Neural progenitor cell (in vitro differentiated cells): ENCODE measurements at regions not wholly inside any gene's neighbourhood (a gene's known extent, or its start where the extent isn't known, plus 50 kb on each side); places are given as distances from the start of the nearest gene placed in this dataset.
A peak's percentile ranks its signal among the peaks of the same experiment; 100 is the strongest.

ENCODE experiments used
- DNase-seq: peaks from one replicate; pipeline ENCODE4 v3.0.0-alpha.2; 2016; ENCODE audit warnings: low spot score
- H2AFZ ChIP-seq: fragments of 200-600 bp; sonication (generic); replicated peaks from 2 replicates; pipeline ENCODE4 v1.6.1; 2016; ENCODE audit warnings: antibody characterized with exemption
- H3F3A ChIP-seq: fragments of 200-600 bp; sonication (generic); 2 replicates; pipeline ENCODE4 v1.6.1; 2016; ENCODE audit warnings: antibody characterized with exemption, low read depth
- H3K27ac ChIP-seq: fragments of 200-600 bp; sonication (generic); 2 replicates; pipeline ENCODE4 v1.5.1; 2016; ENCODE audit warnings: mild to moderate bottlenecking
- H3K27me3 ChIP-seq: fragments of 200-600 bp; sonication (generic); 2 replicates; pipeline ENCODE4 v1.6.1; 2016; ENCODE audit warnings: mild to moderate bottlenecking, moderate library complexity
- H3K36me3 ChIP-seq: fragments of 200-600 bp; sonication (generic); 2 replicates; pipeline ENCODE4 v1.5.1; 2016
- H3K4me1 ChIP-seq: fragments of 200-600 bp; sonication (generic); 2 replicates; pipeline ENCODE4 v1.6.1; 2016; ENCODE audit warnings: mixed run types
- H3K4me2 ChIP-seq: fragments of 200-600 bp; sonication (generic); 2 replicates; pipeline ENCODE4 v1.6.1; 2016
- H3K4me3 ChIP-seq: fragments of 200-600 bp; sonication (generic); 2 replicates; pipeline ENCODE4 v1.5.1; 2016
- H3K79me2 ChIP-seq: fragments of 200-600 bp; sonication (generic); 2 replicates; pipeline ENCODE4 v1.6.1; 2016; ENCODE audit warnings: low read depth
- H3K9ac ChIP-seq: fragments of 200-600 bp; sonication (generic); 2 replicates; pipeline ENCODE4 v1.6.1; 2016
- H3K9me3 ChIP-seq: fragments of 200-600 bp; sonication (generic); 2 replicates; pipeline ENCODE4 v1.5.1; 2016; ENCODE audit warnings: low read depth
- H4K20me1 ChIP-seq: fragments of 200-600 bp; sonication (generic); 2 replicates; pipeline ENCODE4 v1.6.1; 2016; ENCODE audit warnings: low read depth
- H3K27ac Mint-ChIP-seq: 3 replicates; pipeline ENCODE4 v1.8.0; 2021; ENCODE audit warnings: mixed read lengths
- H3K27me3 Mint-ChIP-seq: 2 replicates; pipeline ENCODE4 v1.8.0; 2022; ENCODE audit warnings: low read depth, mild to moderate bottlenecking, inconsistent platforms, moderate library complexity, mixed read lengths; ENCODE audit not compliant: insufficient read depth
- H3K36me3 Mint-ChIP-seq: 3 replicates; pipeline ENCODE4 v1.8.0; 2021; ENCODE audit warnings: mixed read lengths
- H3K4me1 Mint-ChIP-seq: 3 replicates; pipeline ENCODE4 v1.8.0; 2021; ENCODE audit warnings: mixed read lengths
- H3K4me3 Mint-ChIP-seq: 3 replicates; pipeline ENCODE4 v1.8.0; 2021; ENCODE audit warnings: mild to moderate bottlenecking, moderate library complexity, mixed read lengths
- H3K9me3 Mint-ChIP-seq: 3 replicates; pipeline ENCODE4 v1.8.0; 2020; ENCODE audit warnings: mixed read lengths
- EZH2 ChIP-seq: fragments of 200-600 bp; sonication (generic); IDR thresholded peaks from 2 replicates; pipeline ENCODE4 v1.6.1; 2017; ENCODE audit warnings: antibody characterized with exemption, mild to moderate bottlenecking, moderate library complexity
- EZH2phosphoT487 ChIP-seq: fragments of 200-600 bp; sonication (generic); IDR thresholded peaks from 2 replicates; pipeline ENCODE4 v1.6.1; 2017; ENCODE audit warnings: antibody characterized with exemption
- TF ChIP-seq, protein P1 (sequence below): fragments of 200-600 bp; sonication (generic); IDR thresholded peaks from 2 replicates; pipeline ENCODE4 v1.5.1; 2017; ENCODE audit warnings: antibody characterized with exemption, mild to moderate bottlenecking

DNA sequence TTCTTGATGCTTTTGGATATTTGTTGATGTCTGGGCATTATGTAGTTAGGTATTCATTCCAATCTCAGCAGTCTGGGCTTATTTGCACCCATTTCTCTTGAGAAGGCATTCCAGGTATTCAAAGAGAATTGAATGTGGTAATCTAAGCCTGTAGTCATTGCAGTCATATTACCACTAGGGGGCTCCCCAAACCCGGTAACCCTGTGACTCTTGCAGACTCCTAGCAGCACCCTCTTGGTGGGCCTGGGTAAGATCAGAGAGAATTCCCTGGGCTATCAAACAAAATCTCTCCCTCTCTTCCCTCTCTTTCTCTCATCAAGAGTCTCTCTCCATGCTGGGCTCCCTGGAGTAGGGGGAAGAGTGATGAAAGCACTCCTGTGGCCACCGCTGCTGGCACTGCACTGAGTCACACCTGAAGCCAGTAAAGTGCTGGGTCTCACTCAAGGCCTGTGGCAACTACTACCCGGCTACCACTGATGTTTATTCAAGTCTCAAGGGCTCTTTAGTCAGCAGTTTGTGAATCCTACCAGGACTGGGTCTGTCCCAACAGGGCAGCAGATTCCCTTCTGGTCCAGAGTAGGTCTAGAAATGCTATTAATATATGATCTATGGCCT, 187.7 kb upstream of the NUDT10 start:
- H3K4me2 ChIP-seq, result no peak overlapping the region
- H3K9ac ChIP-seq, result no peak overlapping the region
- H3K4me1 ChIP-seq, result no peaks in the 10 kb centered on the region
- peak overlapping the region; percentile 77 for H2AFZ ChIP-seq
- H4K20me1 ChIP-seq, result no peaks in the 10 kb centered on the region
- H3K9me3 ChIP-seq, result peaks cover 4% of the 10 kb centered on the region
- H3K36me3 ChIP-seq, result no peaks in the 10 kb centered on the region
- TF ChIP-seq EZH2phosphoT487, result no peak
- TF ChIP-seq, protein P1, sequence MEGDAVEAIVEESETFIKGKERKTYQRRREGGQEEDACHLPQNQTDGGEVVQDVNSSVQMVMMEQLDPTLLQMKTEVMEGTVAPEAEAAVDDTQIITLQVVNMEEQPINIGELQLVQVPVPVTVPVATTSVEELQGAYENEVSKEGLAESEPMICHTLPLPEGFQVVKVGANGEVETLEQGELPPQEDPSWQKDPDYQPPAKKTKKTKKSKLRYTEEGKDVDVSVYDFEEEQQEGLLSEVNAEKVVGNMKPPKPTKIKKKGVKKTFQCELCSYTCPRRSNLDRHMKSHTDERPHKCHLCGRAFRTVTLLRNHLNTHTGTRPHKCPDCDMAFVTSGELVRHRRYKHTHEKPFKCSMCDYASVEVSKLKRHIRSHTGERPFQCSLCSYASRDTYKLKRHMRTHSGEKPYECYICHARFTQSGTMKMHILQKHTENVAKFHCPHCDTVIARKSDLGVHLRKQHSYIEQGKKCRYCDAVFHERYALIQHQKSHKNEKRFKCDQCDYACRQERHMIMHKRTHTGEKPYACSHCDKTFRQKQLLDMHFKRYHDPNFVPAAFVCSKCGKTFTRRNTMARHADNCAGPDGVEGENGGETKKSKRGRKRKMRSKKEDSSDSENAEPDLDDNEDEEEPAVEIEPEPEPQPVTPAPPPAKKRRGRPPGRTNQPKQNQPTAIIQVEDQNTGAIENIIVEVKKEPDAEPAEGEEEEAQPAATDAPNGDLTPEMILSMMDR, result peak; percentile 67
- no peak for TF ChIP-seq EZH2
- no peaks in the 10 kb centered on the region for H3K4me1 Mint-ChIP-seq
- H3K79me2 ChIP-seq, result no peaks in the 10 kb centered on the region
- no peaks in the 10 kb centered on the region for H3K27me3 ChIP-seq
- H3K4me3 Mint-ChIP-seq, result no peak overlapping the region
- no peak overlapping the region for H3K27ac Mint-ChIP-seq
- DNase-seq, result peak; percentile 76
- H3F3A ChIP-seq, result no peaks in the 10 kb centered on the region
- H3K36me3 Mint-ChIP-seq, result no peaks in the 10 kb centered on the region
- no peak overlapping the region for H3K4me3 ChIP-seq
- no peaks in the 10 kb centered on the region for H3K27me3 Mint-ChIP-seq
- H3K9me3 Mint-ChIP-seq, result no peaks in the 10 kb centered on the region
- no peak overlapping the region for H3K27ac ChIP-seq

DNA sequence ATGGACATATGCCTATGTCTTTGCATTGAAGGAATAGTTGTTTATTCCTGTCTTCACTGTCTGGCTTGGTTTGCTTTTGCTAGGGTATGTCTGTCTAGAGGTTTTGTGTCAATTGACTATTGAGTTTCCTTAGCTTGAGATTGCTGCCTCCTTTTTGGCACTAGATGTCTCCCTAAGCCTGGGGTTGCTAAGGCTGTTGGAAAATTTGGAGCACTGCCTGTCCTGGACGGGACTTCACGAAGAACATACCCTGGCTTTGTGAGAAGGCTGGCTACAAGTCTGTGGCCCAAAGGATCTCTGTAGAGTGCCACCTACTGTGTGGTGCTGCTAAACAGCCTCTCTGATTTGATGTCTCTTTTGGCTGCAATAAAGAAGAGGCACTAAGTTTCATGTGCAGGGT, 183.8 kb upstream of the NUDT10 start:
- Histone ChIP-seq H4K20me1 (no peaks in the 10 kb centered on the region), H3K27me3 (no peaks in the 10 kb centered on the region), H3K4me1 (no peaks in the 10 kb centered on the region), H3K36me3 (no peaks in the 10 kb centered on the region), H3K9me3 (peaks cover 4% of the 10 kb centered on the region), H3K27ac (no peak overlapping the region), H2AFZ (peak overlapping the region; percentile 55), H3K79me2 (no peaks in the 10 kb centered on the region), H3K4me2 (no peak overlapping the region), H3K9ac (no peak overlapping the region), H3K4me3 (no peak overlapping the region), H3F3A (no peaks in the 10 kb centered on the region)
- Mint-ChIP-seq H3K4me1 (no peaks in the 10 kb centered on the region), H3K27ac (no peak overlapping the region), H3K4me3 (no peak overlapping the region), H3K36me3 (no peaks in the 10 kb centered on the region), H3K27me3 (no peaks in the 10 kb centered on the region), H3K9me3 (no peaks in the 10 kb centered on the region)
- TF ChIP-seq, protein P1, result peak; percentile 55
- no peak for TF ChIP-seq EZH2phosphoT487
- TF ChIP-seq EZH2, result no peak
- DNase-seq, result peak; percentile 59

DNA sequence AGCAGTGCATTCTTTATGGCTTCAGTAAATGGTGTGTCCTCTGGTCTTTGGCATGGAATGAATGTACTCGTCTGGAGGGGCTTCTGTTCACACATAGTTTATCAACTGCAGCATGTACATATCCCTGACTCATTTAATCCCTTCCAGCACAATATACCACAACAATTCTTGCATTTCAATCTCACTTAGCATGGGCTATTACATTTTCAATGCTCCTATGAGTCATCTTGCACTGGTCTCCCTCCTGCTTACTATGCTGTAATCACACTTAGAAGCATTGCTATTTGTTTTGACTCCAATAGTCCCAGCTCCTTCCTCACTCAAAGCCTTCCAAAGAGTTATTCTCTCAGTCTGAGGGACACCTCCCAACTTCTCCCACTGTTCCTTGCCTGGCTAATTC, 180.9 kb upstream of the NUDT10 start:
- H3K9ac ChIP-seq, result no peak overlapping the region
- no peaks in the 10 kb centered on the region for H3K9me3 ChIP-seq
- no peak overlapping the region for H3K4me2 ChIP-seq
- no peaks in the 10 kb centered on the region for H4K20me1 ChIP-seq
- H3K36me3 ChIP-seq, result no peaks in the 10 kb centered on the region
- no peaks in the 10 kb centered on the region for H3F3A ChIP-seq
- no peaks in the 10 kb centered on the region for H3K79me2 ChIP-seq
- Mint-ChIP-seq H3K27ac (no peak overlapping the region), H3K36me3 (no peaks in the 10 kb centered on the region), H3K4me1 (peaks cover 3% of the 10 kb centered on the region), H3K27me3 (no peaks in the 10 kb centered on the region), H3K4me3 (no peak overlapping the region), H3K9me3 (no peaks in the 10 kb centered on the region)
- no peak overlapping the region for H3K4me3 ChIP-seq
- H3K27me3 ChIP-seq, result no peaks in the 10 kb centered on the region
- H2AFZ ChIP-seq, result no peak overlapping the region
- no peak for DNase-seq
- no peak overlapping the region for H3K27ac ChIP-seq
- H3K4me1 ChIP-seq, result no peaks in the 10 kb centered on the region
- no peak for TF ChIP-seq EZH2
- TF ChIP-seq, protein P1, result no peak
- no peak for TF ChIP-seq EZH2phosphoT487
